ENCODE measurements at regions not wholly inside any gene's neighbourhood (a gene's known extent, or its start where the extent isn't known, plus 50 kb on each side); places are given as distances from the start of the nearest gene placed in this dataset.
"Not testable (repeated sequence)": the region's sequence is repeated elsewhere in the genome, so short reads cannot be mapped to it uniquely, and the experiment has no call there.

GRCh38 chr5:13186177-13186576, 758.3 kb downstream of the DNAH5 start:
- Histone ChIP-seq H3K9me3 (ENCODE audit: control insufficient read depth in 2 of 2, low read length in 2 of 2) (no peaks in the 10 kb centered on the region), H3K9ac (ENCODE audit: low read depth in 1 of 2, low read length in 2 of 2) (no peak overlapping the region), H3K36me3 (ENCODE audit: control insufficient read depth in 2 of 2, insufficient read depth in 2 of 2, low read length in 2 of 2) (no peaks in the 10 kb centered on the region), H3K27ac (ENCODE audit: low read depth in 2 of 2, low read length in 2 of 2) (no peak overlapping the region), H3K4me1 (ENCODE audit: control insufficient read depth in 2 of 2, insufficient read depth in 2 of 2, low read length in 2 of 2) (no peaks in the 10 kb centered on the region), H3K27me3 (ENCODE audit: control insufficient read depth in 2 of 2, insufficient read depth in 2 of 2, low read length in 2 of 2) (no peaks in the 10 kb centered on the region), H3K4me3 (ENCODE audit: low read length in 2 of 2) (no peak overlapping the region)

GRCh38 chr5:13179407-13180087, 764.9 kb downstream of the DNAH5 start:
- Histone ChIP-seq H3K4me1 (ENCODE audit: control insufficient read depth in 2 of 2, insufficient read depth in 2 of 2, low read length in 2 of 2) (no peaks in the 10 kb centered on the region), H3K36me3 (ENCODE audit: control insufficient read depth in 2 of 2, insufficient read depth in 2 of 2, low read length in 2 of 2) (no peaks in the 10 kb centered on the region), H3K9ac (ENCODE audit: low read depth in 1 of 2, low read length in 2 of 2) (no peak overlapping the region), H3K4me3 (ENCODE audit: low read length in 2 of 2) (no peak overlapping the region), H3K27ac (ENCODE audit: low read depth in 2 of 2, low read length in 2 of 2) (no peak overlapping the region), H3K27me3 (ENCODE audit: control insufficient read depth in 2 of 2, insufficient read depth in 2 of 2, low read length in 2 of 2) (no peaks in the 10 kb centered on the region), H3K9me3 (ENCODE audit: control insufficient read depth in 2 of 2, low read length in 2 of 2) (no peaks in the 10 kb centered on the region)

- no peaks in the 10 kb centered on the region for H3K27me3 ChIP-seq (ENCODE audit: control insufficient read depth in 2 of 2, insufficient read depth in 2 of 2, low read length in 2 of 2)
- H3K9ac ChIP-seq (ENCODE audit: low read depth in 1 of 2, low read length in 2 of 2): no peak overlapping the region
- no peak overlapping the region for H3K4me3 ChIP-seq (ENCODE audit: low read length in 2 of 2)
- H3K27ac ChIP-seq (ENCODE audit: low read depth in 2 of 2, low read length in 2 of 2): no peak overlapping the region
- peaks cover 0 to 2% of the 10 kb centered on the region in 2 donors for H3K9me3 ChIP-seq (ENCODE audit: control insufficient read depth in 2 of 2, low read length in 2 of 2)
- no peaks in the 10 kb centered on the region for H3K4me1 ChIP-seq (ENCODE audit: control insufficient read depth in 2 of 2, insufficient read depth in 2 of 2, low read length in 2 of 2)
- H3K36me3 ChIP-seq (ENCODE audit: control insufficient read depth in 2 of 2, insufficient read depth in 2 of 2, low read length in 2 of 2): no peaks in the 10 kb centered on the region
Measured at GRCh38 chr5:13143630-13144029, 800.9 kb downstream of the DNAH5 start.

- H3K9me3 ChIP-seq (ENCODE audit: control insufficient read depth in 2 of 2, low read length in 2 of 2): peaks cover 0 to 2% of the 10 kb centered on the region in 2 donors
- H3K9ac ChIP-seq (ENCODE audit: low read depth in 1 of 2, low read length in 2 of 2): no peak overlapping the region
- no peaks in the 10 kb centered on the region for H3K36me3 ChIP-seq (ENCODE audit: control insufficient read depth in 2 of 2, insufficient read depth in 2 of 2, low read length in 2 of 2)
- H3K4me1 ChIP-seq (ENCODE audit: control insufficient read depth in 2 of 2, insufficient read depth in 2 of 2, low read length in 2 of 2): no peaks in the 10 kb centered on the region
- H3K4me3 ChIP-seq (ENCODE audit: low read length in 2 of 2): no peak overlapping the region
- no peaks in the 10 kb centered on the region for H3K27me3 ChIP-seq (ENCODE audit: control insufficient read depth in 2 of 2, insufficient read depth in 2 of 2, low read length in 2 of 2)
- no peak overlapping the region for H3K27ac ChIP-seq (ENCODE audit: low read depth in 2 of 2, low read length in 2 of 2)
Measured at GRCh38 chr5:13143214-13143613, 801.3 kb downstream of the DNAH5 start.

- Histone ChIP-seq H3K4me3 (ENCODE audit: low read length in 2 of 2) (no peak overlapping the region), H3K27ac (ENCODE audit: low read depth in 2 of 2, low read length in 2 of 2) (no peak overlapping the region), H3K4me1 (ENCODE audit: control insufficient read depth in 2 of 2, insufficient read depth in 2 of 2, low read length in 2 of 2) (no peaks in the 10 kb centered on the region), H3K9ac (ENCODE audit: low read depth in 1 of 2, low read length in 2 of 2) (no peak overlapping the region), H3K9me3 (ENCODE audit: control insufficient read depth in 2 of 2, low read length in 2 of 2) (peaks cover 0 to 3% of the 10 kb centered on the region in 2 donors), H3K27me3 (ENCODE audit: control insufficient read depth in 2 of 2, insufficient read depth in 2 of 2, low read length in 2 of 2) (no peaks in the 10 kb centered on the region), H3K36me3 (ENCODE audit: control insufficient read depth in 2 of 2, insufficient read depth in 2 of 2, low read length in 2 of 2) (no peaks in the 10 kb centered on the region)
Measured at GRCh38 chr5:13133951-13134350, 810.5 kb downstream of the DNAH5 start.

- Histone ChIP-seq H3K27me3 (ENCODE audit: control insufficient read depth in 2 of 2, insufficient read depth in 2 of 2, low read length in 2 of 2) (no peaks in the 10 kb centered on the region), H3K9me3 (ENCODE audit: control insufficient read depth in 2 of 2, low read length in 2 of 2) (no peaks in the 10 kb centered on the region), H3K4me1 (ENCODE audit: control insufficient read depth in 2 of 2, insufficient read depth in 2 of 2, low read length in 2 of 2) (no peaks in the 10 kb centered on the region), H3K27ac (ENCODE audit: low read depth in 2 of 2, low read length in 2 of 2) (no peak overlapping the region), H3K36me3 (ENCODE audit: control insufficient read depth in 2 of 2, insufficient read depth in 2 of 2, low read length in 2 of 2) (no peaks in the 10 kb centered on the region), H3K9ac (ENCODE audit: low read depth in 1 of 2, low read length in 2 of 2) (no peak overlapping the region), H3K4me3 (ENCODE audit: low read length in 2 of 2) (no peak overlapping the region)
Measured at GRCh38 chr5:13115476-13115875, 829.0 kb downstream of the DNAH5 start.

- Histone ChIP-seq H3K27ac (ENCODE audit: low read depth in 2 of 2, low read length in 2 of 2) (no peak overlapping the region), H3K9ac (ENCODE audit: low read depth in 1 of 2, low read length in 2 of 2) (no peak overlapping the region), H3K4me1 (ENCODE audit: control insufficient read depth in 2 of 2, insufficient read depth in 2 of 2, low read length in 2 of 2) (no peaks in the 10 kb centered on the region), H3K4me3 (ENCODE audit: low read length in 2 of 2) (no peak overlapping the region), H3K9me3 (ENCODE audit: control insufficient read depth in 2 of 2, low read length in 2 of 2) (no peaks in the 10 kb centered on the region), H3K27me3 (ENCODE audit: control insufficient read depth in 2 of 2, insufficient read depth in 2 of 2, low read length in 2 of 2) (no peaks in the 10 kb centered on the region), H3K36me3 (ENCODE audit: control insufficient read depth in 2 of 2, insufficient read depth in 2 of 2, low read length in 2 of 2) (no peaks in the 10 kb centered on the region)
Measured at GRCh38 chr5:13108265-13108664, 836.2 kb downstream of the DNAH5 start.

GRCh38 chr5:13107537-13107936, 837.0 kb downstream of the DNAH5 start:
- H3K4me1 ChIP-seq (ENCODE audit: control insufficient read depth in 2 of 2, insufficient read depth in 2 of 2, low read length in 2 of 2): no peaks in the 10 kb centered on the region
- H3K4me3 ChIP-seq (ENCODE audit: low read length in 2 of 2): no peak overlapping the region
- H3K27me3 ChIP-seq (ENCODE audit: control insufficient read depth in 2 of 2, insufficient read depth in 2 of 2, low read length in 2 of 2): no peaks in the 10 kb centered on the region
- no peaks in the 10 kb centered on the region for H3K9me3 ChIP-seq (ENCODE audit: control insufficient read depth in 2 of 2, low read length in 2 of 2)
- H3K36me3 ChIP-seq (ENCODE audit: control insufficient read depth in 2 of 2, insufficient read depth in 2 of 2, low read length in 2 of 2): no peaks in the 10 kb centered on the region
- no peak overlapping the region for H3K27ac ChIP-seq (ENCODE audit: low read depth in 2 of 2, low read length in 2 of 2)
- no peak overlapping the region for H3K9ac ChIP-seq (ENCODE audit: low read depth in 1 of 2, low read length in 2 of 2)

- no peaks in the 10 kb centered on the region for H3K4me1 ChIP-seq (ENCODE audit: control insufficient read depth in 2 of 2, insufficient read depth in 2 of 2, low read length in 2 of 2)
- H3K27ac ChIP-seq (ENCODE audit: low read depth in 2 of 2, low read length in 2 of 2): no peak overlapping the region
- H3K36me3 ChIP-seq (ENCODE audit: control insufficient read depth in 2 of 2, insufficient read depth in 2 of 2, low read length in 2 of 2): no peaks in the 10 kb centered on the region
- no peaks in the 10 kb centered on the region for H3K27me3 ChIP-seq (ENCODE audit: control insufficient read depth in 2 of 2, insufficient read depth in 2 of 2, low read length in 2 of 2)
- H3K4me3 ChIP-seq (ENCODE audit: low read length in 2 of 2): no peak overlapping the region
- H3K9ac ChIP-seq (ENCODE audit: low read depth in 1 of 2, low read length in 2 of 2): no peak overlapping the region
- peaks cover 0 to 14% of the 10 kb centered on the region in 2 donors for H3K9me3 ChIP-seq (ENCODE audit: control insufficient read depth in 2 of 2, low read length in 2 of 2)
Measured at GRCh38 chr5:13081116-13081515, 863.4 kb downstream of the DNAH5 start.

GRCh38 chr5:13072936-13073335, 871.6 kb downstream of the DNAH5 start:
- H3K36me3 ChIP-seq (ENCODE audit: control insufficient read depth in 2 of 2, insufficient read depth in 2 of 2, low read length in 2 of 2); H3K9ac ChIP-seq (ENCODE audit: low read depth in 1 of 2, low read length in 2 of 2); H3K9me3 ChIP-seq (ENCODE audit: control insufficient read depth in 2 of 2, low read length in 2 of 2); H3K27me3 ChIP-seq (ENCODE audit: control insufficient read depth in 2 of 2, insufficient read depth in 2 of 2, low read length in 2 of 2); H3K27ac ChIP-seq (ENCODE audit: low read depth in 2 of 2, low read length in 2 of 2); H3K4me1 ChIP-seq (ENCODE audit: control insufficient read depth in 2 of 2, insufficient read depth in 2 of 2, low read length in 2 of 2); H3K4me3 ChIP-seq (ENCODE audit: low read length in 2 of 2): not testable (repeated sequence)

GRCh38 chr5:13063088-13063487, 881.4 kb downstream of the DNAH5 start:
- Histone ChIP-seq H3K4me1 (ENCODE audit: control insufficient read depth in 2 of 2, insufficient read depth in 2 of 2, low read length in 2 of 2) (no peaks in the 10 kb centered on the region), H3K27ac (ENCODE audit: low read depth in 2 of 2, low read length in 2 of 2) (no peak overlapping the region), H3K27me3 (ENCODE audit: control insufficient read depth in 2 of 2, insufficient read depth in 2 of 2, low read length in 2 of 2) (no peaks in the 10 kb centered on the region), H3K9ac (ENCODE audit: low read depth in 1 of 2, low read length in 2 of 2) (no peak overlapping the region), H3K36me3 (ENCODE audit: control insufficient read depth in 2 of 2, insufficient read depth in 2 of 2, low read length in 2 of 2) (no peaks in the 10 kb centered on the region), H3K9me3 (ENCODE audit: control insufficient read depth in 2 of 2, low read length in 2 of 2) (peaks cover 0 to 3% of the 10 kb centered on the region in 2 donors), H3K4me3 (ENCODE audit: low read length in 2 of 2) (no peak overlapping the region)

Data from mucosa of rectum (tissue), 2 donors.